ENCODE measurements at regions not wholly inside any gene's neighbourhood (a gene's known extent, or its start where the extent isn't known, plus 50 kb on each side); places are given as distances from the start of the nearest gene placed in this dataset.

GRCh38 chr6:27760464-27760863 is 151.7 kb downstream of the OR2B2 start:
- intact Hi-C loops (cut with DNase I), result loop anchor here in 1 of 10 donors (10.0 kb wide), 1 partner anchor 566 kb away; no protein-coding TSS in a partner anchor
- WGBS, 4 donors, result 60 to 72% (median 69%) methylated on average over 2 of the region's 2 CpGs
- Histone ChIP-seq H3K36me3 (no peaks in the 10 kb centered on the region), H3K27ac (no peak overlapping the region), H3K9me3 (no peaks in the 10 kb centered on the region), H3K4me1 (peaks cover 0 to 12% (median 0%) of the 10 kb centered on the region in 12 donors), H3K27me3 (peaks cover 8 to 89% (median 47%) of the 10 kb centered on the region in 9 donors), H3K4me3 (no peak overlapping the region)
- ATAC-seq, result no peak
- no peak for DNase-seq
- TF ChIP-seq CTCF (IDR thresholded peaks at IDR 0.05) (no peak), POLR2A (IDR thresholded peaks at IDR 0.05) (no peak)

- no peak overlapping the region for H3K4me3 ChIP-seq
- H3K4me1 ChIP-seq, result peaks cover 0 to 12% (median 0%) of the 10 kb centered on the region in 12 donors
- WGBS, 4 donors, result 81 to 87% (median 83%) methylated on average over 1 of the region's 1 CpG
- ATAC-seq, result no peak
- H3K9me3 ChIP-seq, result no peaks in the 10 kb centered on the region
- no peak for TF ChIP-seq POLR2A (IDR thresholded peaks at IDR 0.05)
- H3K36me3 ChIP-seq, result no peaks in the 10 kb centered on the region
- H3K27me3 ChIP-seq, result peaks cover 8 to 84% (median 47%) of the 10 kb centered on the region in 9 donors
- no peak overlapping the region for H3K27ac ChIP-seq
- intact Hi-C loops (cut with DNase I), result loop anchor here in 4 of 10 donors (10.0 kb wide), 4 partner anchors 245 to 1185 kb away; no protein-coding TSS in a partner anchor
- no peak for DNase-seq
These were observed 152.3 kb downstream of the OR2B2 start for GRCh38 chr6:27759930-27760329.

GRCh38 chr6:27758491-27758890 is 153.7 kb downstream of the OR2B2 start:
- no peak for ATAC-seq
- H3K4me3 ChIP-seq, result no peak overlapping the region
- no peak overlapping the region for H3K27ac ChIP-seq
- intact Hi-C loops (cut with DNase I), result loop anchor here in 3 of 10 donors (10.0 kb wide), 3 partner anchors 244 to 1184 kb away; no protein-coding TSS in a partner anchor
- WGBS, 4 donors, result 76 to 79% (median 78%) methylated on average over 10 of the region's 10 CpGs
- no peaks in the 10 kb centered on the region for H3K9me3 ChIP-seq
- peaks cover 0 to 22% (median 6%) of the 10 kb centered on the region in 12 donors for H3K4me1 ChIP-seq
- no peaks in the 10 kb centered on the region for H3K36me3 ChIP-seq
- H3K27me3 ChIP-seq, result peaks cover 8 to 73% (median 42%) of the 10 kb centered on the region in 9 donors
- TF ChIP-seq CTCF (IDR thresholded peaks at IDR 0.05) (no peak), POLR2A (IDR thresholded peaks at IDR 0.05) (no peak)
- no peak for DNase-seq

GRCh38 chr6:27757307-27757706 is 154.9 kb downstream of the OR2B2 start:
- H3K27ac ChIP-seq, result no peak overlapping the region
- WGBS, 4 donors, result 13 to 27% (median 20%) methylated on average over 27 to 30 of the region's 30 CpGs
- no peaks in the 10 kb centered on the region for H3K9me3 ChIP-seq
- peak overlapping the region in 8 of 12 donors; percentile 15 to 58 (median 40) for H3K4me3 ChIP-seq
- intact Hi-C loops (cut with DNase I), result loop anchor here in 3 of 10 donors (10.0 kb wide), 3 partner anchors 243 to 1183 kb away; no protein-coding TSS in a partner anchor
- ATAC-seq (no peak), DNase-seq (peak in 2 of 5 donors; percentile 36 to 71)
- peaks cover 0 to 23% (median 7%) of the 10 kb centered on the region in 12 donors for H3K4me1 ChIP-seq
- H3K27me3 ChIP-seq, result peaks cover 6 to 61% (median 42%) of the 10 kb centered on the region in 9 donors
- no peaks in the 10 kb centered on the region for H3K36me3 ChIP-seq
- TF ChIP-seq CTCF (IDR thresholded peaks at IDR 0.05), result no peak

- Histone ChIP-seq H3K27me3 (peaks cover 5 to 46% (median 30%) of the 10 kb centered on the region in 9 donors), H3K36me3 (no peaks in the 10 kb centered on the region), H3K9me3 (no peaks in the 10 kb centered on the region), H3K4me3 (no peak overlapping the region), H3K4me1 (peaks cover 0 to 23% (median 7%) of the 10 kb centered on the region in 12 donors), H3K27ac (no peak overlapping the region)
- no peak for DNase-seq
- ATAC-seq, result no peak
- WGBS, 4 donors, result 87 to 89% (median 89%) methylated on average over 4 of the region's 4 CpGs
- no peak for TF ChIP-seq POLR2A (IDR thresholded peaks at IDR 0.05)
- no peak for TF ChIP-seq CTCF (IDR thresholded peaks at IDR 0.05)
- intact Hi-C loops (cut with DNase I), result loop anchor here in 3 of 10 donors (10.0 kb wide), 3 partner anchors 241 to 1181 kb away; no protein-coding TSS in a partner anchor
These were observed 156.4 kb downstream of the OR2B2 start for GRCh38 chr6:27755768-27756167.
